Erythroblast (primary cell): ENCODE measurements at regions not wholly inside any gene's neighbourhood (a gene's known extent, or its start where the extent isn't known, plus 50 kb on each side); places are given as distances from the start of the nearest gene placed in this dataset.

Source experiments
- GATA1 ChIP-seq: IDR thresholded peaks from 2 replicates; pipeline ENCODE4 v1.6.1; 2011; ENCODE audit warnings: low read depth, mild to moderate bottlenecking, control low read depth, low read length, moderate library complexity
- POLR2A ChIP-seq: IDR thresholded peaks from 2 replicates; pipeline ENCODE4 v1.6.1; 2011; ENCODE audit warnings: mild to moderate bottlenecking, low read length

- no peak for TF ChIP-seq POLR2A
- TF ChIP-seq GATA1 = no peak
These were observed 300.7 kb downstream of the MSX2 start for GRCh38 chr5:175025077-175025476.
